Stomach (tissue), 8 donors: ENCODE measurements at regions not wholly inside any gene's neighbourhood (a gene's known extent, or its start where the extent isn't known, plus 50 kb on each side); places are given as distances from the start of the nearest gene placed in this dataset.

Source experiments
- DNase-seq, 2 donors: peaks; one replicate each; pipeline versions ENCODE4 v3.0.0 to v3.0.0-alpha.2; 2013 to 2019
- H3K27ac ChIP-seq, 5 donors: fragments of 200-600 bp in 4 of 5; sonication (generic) in 4 of 5; one replicate each; pipeline ENCODE4 v1.5.1; 2013 to 2019; ENCODE audit warnings: mild to moderate bottlenecking in 1 of 5, moderate library complexity in 1 of 5
- H3K27me3 ChIP-seq, 3 donors: fragments of 200-600 bp; sonication (generic); one replicate each; pipeline ENCODE4 v1.5.1; 2017 to 2019; ENCODE audit warnings: mixed run types in 1 of 3
- H3K36me3 ChIP-seq, 4 donors: fragments of 200-600 bp; sonication (generic); 1 replicate in 3 of 4; 2 replicates in 1 of 4; pipeline ENCODE4 v1.5.1; 2016 to 2019
- H3K4me1 ChIP-seq, 4 donors: fragments of 200-600 bp; sonication (generic); one replicate each; pipeline ENCODE4 v1.5.1; 2016 to 2019
- H3K4me3 ChIP-seq, 4 donors: fragments of 200-600 bp; sonication (generic) in 3 of 4; one replicate each; pipeline ENCODE4 v1.5.1; 2016 to 2019; ENCODE audit warnings: mild to moderate bottlenecking in 1 of 4
- H3K9me3 ChIP-seq, 4 donors: fragments of 200-600 bp; sonication (generic); one replicate each; pipeline ENCODE4 v1.5.1; 2016 to 2019
- EP300 ChIP-seq: sonication (generic); formaldehyde crosslinking; IDR thresholded peaks from one replicate; pipeline ENCODE4 v1.6.1; 2017; ENCODE audit warnings: antibody characterized with exemption
- POLR2A ChIP-seq, 4 donors: fragments of 450-650 bp; IDR thresholded peaks; one replicate each; pipeline ENCODE4 v1.6.1; 2016; ENCODE audit warnings: antibody characterized with exemption in 4 of 4, control low read depth in 2 of 4, mild to moderate bottlenecking in 1 of 4, moderate library complexity in 1 of 4
- POLR2AphosphoS5 ChIP-seq, 3 donors: sonication (generic); formaldehyde crosslinking; IDR thresholded peaks; one replicate each; pipeline ENCODE4 v1.6.1; 2016; ENCODE audit warnings: antibody characterized with exemption in 3 of 3
- WGBS, 5 donors: extraction: QIAGEN DNeasy Blood & Tissue Kit in 3 of 5; methylation state at CpG; one replicate each; pipeline versions ENCODE4 v1.1.5 to v1.1.7; 2013 to 2018; 5-methylcytosine and 5-hydroxymethylcytosine counted together
- intact Hi-C: fragments of 100-400 bp; cut with DNase I; formaldehyde crosslinking; loops from one replicate; pipeline ENCODE4 v1.15.1; 2023; ENCODE audit warnings: low total_unique reads
- TF ChIP-seq, protein P1 (sequence below), 7 experiments: fragments of 450-650 bp in 4 of 7; fragments of 200-600 bp in 3 of 7; sonication (generic) in 3 of 7; IDR thresholded peaks; one replicate each; pipeline ENCODE4 v1.5.1; 2016 to 2019; ENCODE audit warnings: antibody characterized with exemption in 7 of 7, control low read depth in 2 of 7, mild to moderate bottlenecking in 1 of 7
- donor health status: healthy with polysubstance abuse.
- donor health status: Bipolar disorder and iron deficiency.
- donor health status: healthy.

DNA sequence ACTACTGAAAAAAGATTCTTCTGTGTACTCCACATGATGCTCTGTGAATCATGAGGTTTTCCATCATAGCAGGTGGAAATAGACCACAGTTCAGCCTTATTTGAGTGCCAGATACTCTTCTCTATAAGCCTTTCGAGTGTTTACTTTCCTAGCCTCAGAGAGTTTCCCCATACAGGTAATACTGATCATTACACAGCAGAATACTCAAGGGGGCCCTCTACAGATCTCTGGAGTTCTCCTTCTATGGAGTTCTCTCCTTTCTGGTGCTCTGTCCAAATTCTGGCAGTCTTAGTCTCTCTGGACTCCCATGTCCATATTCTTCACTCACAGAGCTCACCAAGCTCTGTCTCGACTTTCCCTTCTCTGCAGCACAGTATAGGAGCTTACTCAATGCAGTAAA lies 175.7 kb upstream of the CARD18 start:
- intact Hi-C loops: no loop called here
- 80 to 89% (median 82%) methylated on average over 2 of the region's 2 CpGs for WGBS, 5 donors
- H3K27ac ChIP-seq: no peak overlapping the region
- H3K4me1 ChIP-seq: no peaks in the 10 kb centered on the region
- no peaks in the 10 kb centered on the region for H3K36me3 ChIP-seq
- no peak for DNase-seq
- H3K4me3 ChIP-seq: no peak overlapping the region
- TF ChIP-seq EP300: no peak
- no peak for TF ChIP-seq POLR2AphosphoS5 (IDR thresholded peaks at IDR 0.05)
- TF ChIP-seq, protein P1, sequence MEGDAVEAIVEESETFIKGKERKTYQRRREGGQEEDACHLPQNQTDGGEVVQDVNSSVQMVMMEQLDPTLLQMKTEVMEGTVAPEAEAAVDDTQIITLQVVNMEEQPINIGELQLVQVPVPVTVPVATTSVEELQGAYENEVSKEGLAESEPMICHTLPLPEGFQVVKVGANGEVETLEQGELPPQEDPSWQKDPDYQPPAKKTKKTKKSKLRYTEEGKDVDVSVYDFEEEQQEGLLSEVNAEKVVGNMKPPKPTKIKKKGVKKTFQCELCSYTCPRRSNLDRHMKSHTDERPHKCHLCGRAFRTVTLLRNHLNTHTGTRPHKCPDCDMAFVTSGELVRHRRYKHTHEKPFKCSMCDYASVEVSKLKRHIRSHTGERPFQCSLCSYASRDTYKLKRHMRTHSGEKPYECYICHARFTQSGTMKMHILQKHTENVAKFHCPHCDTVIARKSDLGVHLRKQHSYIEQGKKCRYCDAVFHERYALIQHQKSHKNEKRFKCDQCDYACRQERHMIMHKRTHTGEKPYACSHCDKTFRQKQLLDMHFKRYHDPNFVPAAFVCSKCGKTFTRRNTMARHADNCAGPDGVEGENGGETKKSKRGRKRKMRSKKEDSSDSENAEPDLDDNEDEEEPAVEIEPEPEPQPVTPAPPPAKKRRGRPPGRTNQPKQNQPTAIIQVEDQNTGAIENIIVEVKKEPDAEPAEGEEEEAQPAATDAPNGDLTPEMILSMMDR (IDR thresholded peaks at IDR 0.05): no peak
- TF ChIP-seq POLR2A (IDR thresholded peaks at IDR 0.05): no peak
- H3K9me3 ChIP-seq: no peaks in the 10 kb centered on the region
- no peaks in the 10 kb centered on the region for H3K27me3 ChIP-seq

DNA sequence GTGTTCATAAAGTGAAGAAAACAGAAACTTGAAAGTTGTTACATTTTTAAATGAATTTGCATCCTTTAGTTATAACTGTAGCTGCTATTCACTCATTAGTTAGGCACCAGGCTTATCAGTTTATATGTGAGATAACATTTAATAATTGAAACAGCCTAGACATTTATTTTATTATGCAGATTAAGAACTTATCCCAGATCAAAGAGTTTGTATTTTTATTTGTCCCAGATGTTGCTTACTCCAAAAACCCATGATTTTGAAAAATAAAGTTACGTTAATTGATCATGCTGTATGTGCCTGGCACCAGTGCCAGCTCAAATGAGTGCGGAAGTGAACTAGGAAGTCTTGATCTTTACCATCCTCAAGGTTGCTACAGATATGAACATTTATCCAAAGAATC lies 172.7 kb upstream of the CARD18 start:
- TF ChIP-seq, protein P1 (IDR thresholded peaks at IDR 0.05): no peak
- TF ChIP-seq POLR2AphosphoS5 (IDR thresholded peaks at IDR 0.05): no peak
- TF ChIP-seq POLR2A (IDR thresholded peaks at IDR 0.05): no peak
- no peak for TF ChIP-seq EP300
- Histone ChIP-seq H3K4me3 (no peak overlapping the region), H3K4me1 (no peaks in the 10 kb centered on the region), H3K27me3 (no peaks in the 10 kb centered on the region), H3K27ac (no peak overlapping the region), H3K36me3 (no peaks in the 10 kb centered on the region), H3K9me3 (no peaks in the 10 kb centered on the region)
- WGBS, 5 donors: 52 to 85% (median 78%) methylated on average over 2 of the region's 2 CpGs
- intact Hi-C loops: no loop called here
- no peak for DNase-seq

DNA sequence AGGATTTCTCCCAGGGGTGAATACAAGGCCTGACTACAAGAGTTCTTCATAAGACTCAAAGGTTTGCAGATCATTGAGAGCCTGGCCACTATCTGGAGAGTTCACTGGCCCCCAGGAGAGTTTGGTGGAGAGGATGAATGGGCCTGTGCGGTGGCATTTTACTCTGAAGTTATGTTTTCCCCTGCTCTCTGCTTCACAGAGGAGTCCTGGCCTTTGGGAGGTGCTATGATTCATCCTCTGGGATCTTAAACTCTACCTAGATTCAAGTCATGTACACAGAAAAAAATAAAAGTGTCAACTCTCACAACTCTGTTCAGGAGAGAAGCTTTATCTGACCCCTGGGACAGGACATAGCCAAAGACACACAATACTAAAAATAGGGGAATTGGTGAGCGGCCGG lies 159.1 kb upstream of the CARD18 start:
- H3K27me3 ChIP-seq: no peaks in the 10 kb centered on the region
- no peaks in the 10 kb centered on the region for H3K36me3 ChIP-seq
- H3K27ac ChIP-seq: no peak overlapping the region
- H3K4me1 ChIP-seq: no peaks in the 10 kb centered on the region
- no peak overlapping the region for H3K4me3 ChIP-seq
- H3K9me3 ChIP-seq: no peaks in the 10 kb centered on the region
- TF ChIP-seq EP300: no peak
- TF ChIP-seq, protein P1 (IDR thresholded peaks at IDR 0.05): no peak
- TF ChIP-seq POLR2A (IDR thresholded peaks at IDR 0.05): no peak
- no peak for TF ChIP-seq POLR2AphosphoS5 (IDR thresholded peaks at IDR 0.05)
- WGBS, 5 donors: 93 to 98% (median 95%) methylated on average over 3 of the region's 3 CpGs
- intact Hi-C loops: no loop called here
- DNase-seq: no peak

DNA sequence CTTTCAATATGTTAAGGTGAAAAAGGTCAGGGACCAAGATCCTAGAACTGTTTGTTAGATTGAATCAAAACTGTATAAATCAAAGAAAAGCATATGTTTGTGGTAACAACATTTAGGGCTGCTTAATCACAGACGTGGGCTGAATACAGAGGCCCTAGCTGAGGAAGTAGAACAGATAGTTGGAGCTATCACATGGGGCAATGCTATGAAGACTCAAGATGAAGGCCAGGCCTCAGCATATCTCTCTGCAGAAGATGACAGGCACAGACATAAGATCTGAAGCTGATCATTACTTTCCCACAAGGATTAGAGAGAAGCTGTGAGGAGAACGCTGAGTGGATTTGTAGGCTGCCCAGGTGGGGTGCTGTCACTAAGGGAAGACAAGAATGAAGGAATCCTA lies 158.6 kb upstream of the CARD18 start:
- WGBS, 5 donors: 76 to 88% (median 87%) methylated on average over 2 of the region's 2 CpGs
- intact Hi-C loops: no loop called here
- Histone ChIP-seq H3K9me3 (no peaks in the 10 kb centered on the region), H3K36me3 (no peaks in the 10 kb centered on the region), H3K4me1 (no peaks in the 10 kb centered on the region), H3K27ac (no peak overlapping the region), H3K4me3 (no peak overlapping the region), H3K27me3 (no peaks in the 10 kb centered on the region)
- no peak for DNase-seq
- no peak for TF ChIP-seq POLR2AphosphoS5 (IDR thresholded peaks at IDR 0.05)
- TF ChIP-seq, protein P1 (IDR thresholded peaks at IDR 0.05): no peak
- no peak for TF ChIP-seq POLR2A (IDR thresholded peaks at IDR 0.05)
- TF ChIP-seq EP300: no peak
